SK-N-SH (cell line): ENCODE measurements at regions not wholly inside any gene's neighbourhood (a gene's known extent, or its start where the extent isn't known, plus 50 kb on each side); places are given as distances from the start of the nearest gene placed in this dataset.

Experiments used
- POLR2AphosphoS5 ChIP-seq: IDR thresholded peaks from 2 replicates; pipeline ENCODE4 v1.6.1; 2012; ENCODE audit warnings: low read depth, low read length
- TCF12 ChIP-seq: IDR thresholded peaks from 2 replicates; pipeline ENCODE4 v1.4.0; 2012
- TEAD4 ChIP-seq: IDR thresholded peaks from 2 replicates; pipeline ENCODE4 v1.4.0; 2012; ENCODE audit warnings: mild to moderate bottlenecking, borderline replicate concordance; ENCODE audit not compliant: insufficient read depth
- TF ChIP-seq, protein P1 (sequence below): fragments of 200-600 bp; sonication (generic); IDR thresholded peaks from 2 replicates; pipeline ENCODE4 v1.6.1; 2017; ENCODE audit warnings: antibody characterized with exemption, mild to moderate bottlenecking, moderate library complexity

DNA sequence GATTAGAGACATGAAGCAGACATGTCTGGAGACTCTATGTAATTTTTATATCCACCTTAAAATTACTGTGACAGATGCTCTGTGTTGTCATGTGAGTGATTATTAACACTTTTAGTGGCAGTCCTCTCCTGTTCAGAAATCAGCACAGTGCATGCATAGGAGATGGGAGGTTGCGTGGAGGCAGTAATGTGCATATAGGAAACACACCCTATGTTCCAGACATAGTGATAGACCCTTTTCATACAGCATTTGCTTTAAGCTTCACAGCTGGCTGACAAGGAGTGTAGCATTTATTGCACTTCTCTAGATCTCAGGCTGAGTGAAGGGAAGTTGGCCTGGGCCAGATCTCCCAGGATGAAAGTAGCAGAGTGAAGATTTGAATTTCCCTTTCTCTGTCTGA, 102.3 kb upstream of the SYN3 start:
- TF ChIP-seq, protein P1, sequence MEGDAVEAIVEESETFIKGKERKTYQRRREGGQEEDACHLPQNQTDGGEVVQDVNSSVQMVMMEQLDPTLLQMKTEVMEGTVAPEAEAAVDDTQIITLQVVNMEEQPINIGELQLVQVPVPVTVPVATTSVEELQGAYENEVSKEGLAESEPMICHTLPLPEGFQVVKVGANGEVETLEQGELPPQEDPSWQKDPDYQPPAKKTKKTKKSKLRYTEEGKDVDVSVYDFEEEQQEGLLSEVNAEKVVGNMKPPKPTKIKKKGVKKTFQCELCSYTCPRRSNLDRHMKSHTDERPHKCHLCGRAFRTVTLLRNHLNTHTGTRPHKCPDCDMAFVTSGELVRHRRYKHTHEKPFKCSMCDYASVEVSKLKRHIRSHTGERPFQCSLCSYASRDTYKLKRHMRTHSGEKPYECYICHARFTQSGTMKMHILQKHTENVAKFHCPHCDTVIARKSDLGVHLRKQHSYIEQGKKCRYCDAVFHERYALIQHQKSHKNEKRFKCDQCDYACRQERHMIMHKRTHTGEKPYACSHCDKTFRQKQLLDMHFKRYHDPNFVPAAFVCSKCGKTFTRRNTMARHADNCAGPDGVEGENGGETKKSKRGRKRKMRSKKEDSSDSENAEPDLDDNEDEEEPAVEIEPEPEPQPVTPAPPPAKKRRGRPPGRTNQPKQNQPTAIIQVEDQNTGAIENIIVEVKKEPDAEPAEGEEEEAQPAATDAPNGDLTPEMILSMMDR = no peak
- no peak for TF ChIP-seq POLR2AphosphoS5
- TF ChIP-seq TEAD4 = no peak
- TF ChIP-seq TCF12 = no peak
